ENCODE measurements at regions not wholly inside any gene's neighbourhood (a gene's known extent, or its start where the extent isn't known, plus 50 kb on each side); places are given as distances from the start of the nearest gene placed in this dataset.

- ATAC-seq (ENCODE audit: insufficient read depth, low read depth) (no peak), DNase-seq (no peak)
- H3K4me2 ChIP-seq (ENCODE audit: insufficient read depth, low read length), result no peak overlapping the region
Observed at GRCh38 chr14:71514941-71515919, 417.0 kb upstream of the RGS6 start.

GRCh38 chr14:71521238-71522135, 410.7 kb upstream of the RGS6 start:
- no peak overlapping the region for H2AFZ ChIP-seq (ENCODE audit: low read depth, low read length)
- H3K4me1 ChIP-seq (ENCODE audit: insufficient read depth, low read length), result no peaks in the 10 kb centered on the region
- no peak overlapping the region for H3K9ac ChIP-seq (ENCODE audit: low read depth, low read length)
- no peak overlapping the region for H3K4me3 ChIP-seq (ENCODE audit: low read depth in 1 of 2, low read length in 2 of 2)
- TF ChIP-seq CTCF (IDR thresholded peaks at IDR 0.05; ENCODE audit: borderline replicate concordance, extremely low read depth, low read length, poor library complexity, severe bottlenecking), result no peak
- TF ChIP-seq EZH2 (IDR thresholded peaks at IDR 0.05; ENCODE audit: borderline replicate concordance, low read depth, low read length, severe bottlenecking), result no peak
- H3K27me3 ChIP-seq (ENCODE audit: insufficient read depth, low read length, poor library complexity), result no peaks in the 10 kb centered on the region
- H4K20me1 ChIP-seq (ENCODE audit: insufficient read depth, low read length), result no peaks in the 10 kb centered on the region
- no peak for ATAC-seq (ENCODE audit: insufficient read depth, low read depth)
- H3K27ac ChIP-seq (ENCODE audit: low read length), result no peak overlapping the region
- no peaks in the 10 kb centered on the region; the same call in 1 of the 2 replicates for H3K79me2 ChIP-seq (ENCODE audit: insufficient read depth, low read length)
- H3K36me3 ChIP-seq (ENCODE audit: insufficient read depth, low read length), result peaks cover 10% of the 10 kb centered on the region
- H3K9me3 ChIP-seq (ENCODE audit: insufficient read depth, low read length, severe bottlenecking), result no peaks in the 10 kb centered on the region
- H3K4me2 ChIP-seq (ENCODE audit: insufficient read depth, low read length), result no peak overlapping the region
- no peak for DNase-seq

More at GRCh38 chr14:71514941-71515919, 417.0 kb upstream of the RGS6 start:
- Histone ChIP-seq H3K36me3 (ENCODE audit: insufficient read depth, low read length) (peaks cover 34% of the 10 kb centered on the region), H2AFZ (ENCODE audit: low read depth, low read length) (no peak overlapping the region), H3K4me3 (ENCODE audit: low read depth in 1 of 2, low read length in 2 of 2) (no peak overlapping the region), H3K9me3 (ENCODE audit: insufficient read depth, low read length, severe bottlenecking) (no peaks in the 10 kb centered on the region), H3K27me3 (ENCODE audit: insufficient read depth, low read length, poor library complexity) (no peaks in the 10 kb centered on the region), H3K79me2 (ENCODE audit: insufficient read depth, low read length) (no peaks in the 10 kb centered on the region; the same call in none of the 2 replicates), H3K9ac (ENCODE audit: low read depth, low read length) (no peak overlapping the region), H3K4me1 (ENCODE audit: insufficient read depth, low read length) (no peaks in the 10 kb centered on the region), H4K20me1 (ENCODE audit: insufficient read depth, low read length) (no peaks in the 10 kb centered on the region; the same call in 1 of the 2 replicates), H3K27ac (ENCODE audit: low read length) (no peak overlapping the region)
- TF ChIP-seq EZH2 (IDR thresholded peaks at IDR 0.05; ENCODE audit: borderline replicate concordance, low read depth, low read length, severe bottlenecking), result no peak
- no peak for TF ChIP-seq CTCF (IDR thresholded peaks at IDR 0.05; ENCODE audit: borderline replicate concordance, extremely low read depth, low read length, poor library complexity, severe bottlenecking)

- Histone ChIP-seq H3K4me1 (ENCODE audit: insufficient read depth, low read length) (no peaks in the 10 kb centered on the region), H2AFZ (ENCODE audit: low read depth, low read length) (no peak overlapping the region), H3K9me3 (ENCODE audit: insufficient read depth, low read length, severe bottlenecking) (no peaks in the 10 kb centered on the region), H3K79me2 (ENCODE audit: insufficient read depth, low read length) (no peaks in the 10 kb centered on the region), H3K9ac (ENCODE audit: low read depth, low read length) (no peak overlapping the region), H3K27ac (ENCODE audit: low read length) (no peak overlapping the region), H3K36me3 (ENCODE audit: insufficient read depth, low read length) (no peaks in the 10 kb centered on the region), H3K4me2 (ENCODE audit: insufficient read depth, low read length) (no peak overlapping the region), H3K4me3 (ENCODE audit: low read depth in 1 of 2, low read length in 2 of 2) (no peak overlapping the region), H3K27me3 (ENCODE audit: insufficient read depth, low read length, poor library complexity) (no peaks in the 10 kb centered on the region), H4K20me1 (ENCODE audit: insufficient read depth, low read length) (no peaks in the 10 kb centered on the region)
- ATAC-seq (ENCODE audit: insufficient read depth, low read depth), result no peak
- TF ChIP-seq EZH2 (IDR thresholded peaks at IDR 0.05; ENCODE audit: borderline replicate concordance, low read depth, low read length, severe bottlenecking) (no peak), CTCF (IDR thresholded peaks at IDR 0.05; ENCODE audit: borderline replicate concordance, extremely low read depth, low read length, poor library complexity, severe bottlenecking) (no peak)
- no peak for DNase-seq
Observed at GRCh38 chr14:71523630-71524319, 408.5 kb upstream of the RGS6 start.

Measured in DND-41 (cell line).